Endothelial cell of umbilical vein (primary cell): ENCODE measurements at regions not wholly inside any gene's neighbourhood (a gene's known extent, or its start where the extent isn't known, plus 50 kb on each side); places are given as distances from the start of the nearest gene placed in this dataset.

Source experiments
- EZH2 ChIP-seq: IDR thresholded peaks from 2 replicates; pipeline ENCODE4 v1.6.1; 2012; ENCODE audit warnings: borderline replicate concordance, low read depth, mild to moderate bottlenecking, moderate library complexity, low read length, inconsistent platforms; ENCODE audit not compliant: severe bottlenecking
- GATA2 ChIP-seq: IDR thresholded peaks from 2 replicates; pipeline ENCODE4 v1.7.0; 2011; ENCODE audit warnings: low read depth, mild to moderate bottlenecking, moderate library complexity, mixed read lengths, low read length; ENCODE audit not compliant: insufficient read length, insufficient read depth
- POLR2A ChIP-seq: IDR thresholded peaks from 2 replicates; pipeline ENCODE4 v1.6.1; 2012; ENCODE audit warnings: low read depth, mild to moderate bottlenecking, control low read depth, low read length
- POLR2AphosphoS5 ChIP-seq: IDR thresholded peaks from 2 replicates; pipeline ENCODE4 v1.6.1; 2012; ENCODE audit warnings: low read depth, mild to moderate bottlenecking, control low read depth, low read length, moderate library complexity; ENCODE audit not compliant: insufficient read depth
- TF ChIP-seq, protein P1 (sequence below): IDR thresholded peaks from 2 replicates; pipeline ENCODE4 v1.6.1; 2011; ENCODE audit not compliant: insufficient read depth, insufficient read length
- TF ChIP-seq, protein P2 (sequence below), 2 donors: IDR thresholded peaks; 1 replicate in 1 of 2; 2 replicates in 1 of 2; pipeline ENCODE4 v1.5.1; 2011; ENCODE audit warnings: low read length in 2 of 2, mild to moderate bottlenecking in 2 of 2, moderate library complexity in 2 of 2, control low read depth in 1 of 2, inconsistent platforms in 1 of 2, low read depth in 1 of 2; ENCODE audit not compliant: insufficient read depth in 1 of 2; ENCODE audit errors: extremely low read depth in 1 of 2

DNA sequence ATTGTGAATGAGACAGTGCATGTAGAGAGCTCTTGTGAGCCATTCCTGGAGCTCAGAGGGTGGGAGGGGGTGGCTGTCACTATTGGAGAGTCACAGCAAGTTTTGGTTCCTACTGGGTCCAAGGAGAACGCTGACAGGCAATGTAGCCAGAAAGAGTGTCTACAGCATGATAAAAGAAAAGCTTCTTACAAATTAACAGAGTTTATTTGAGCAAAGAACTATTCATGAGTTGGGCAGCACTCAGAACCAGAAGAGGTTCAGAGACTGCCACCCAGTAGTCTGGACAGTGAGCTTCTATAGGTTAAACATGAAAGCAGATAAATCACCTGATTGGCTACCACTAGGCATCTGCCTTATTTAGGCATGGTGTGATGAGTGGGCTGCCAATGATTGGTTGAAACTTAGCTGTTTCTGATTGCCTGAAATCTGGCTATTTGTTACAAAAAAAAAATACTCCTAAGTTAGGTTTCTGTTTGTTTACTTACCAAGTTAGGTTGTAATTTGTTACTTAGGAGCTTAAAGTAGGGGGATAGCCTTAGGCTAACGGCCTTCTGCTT, 473.4 kb downstream of the PREX1 start:
- TF ChIP-seq, protein P1, sequence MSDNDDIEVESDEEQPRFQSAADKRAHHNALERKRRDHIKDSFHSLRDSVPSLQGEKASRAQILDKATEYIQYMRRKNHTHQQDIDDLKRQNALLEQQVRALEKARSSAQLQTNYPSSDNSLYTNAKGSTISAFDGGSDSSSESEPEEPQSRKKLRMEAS: no peak
- TF ChIP-seq, protein P2, sequence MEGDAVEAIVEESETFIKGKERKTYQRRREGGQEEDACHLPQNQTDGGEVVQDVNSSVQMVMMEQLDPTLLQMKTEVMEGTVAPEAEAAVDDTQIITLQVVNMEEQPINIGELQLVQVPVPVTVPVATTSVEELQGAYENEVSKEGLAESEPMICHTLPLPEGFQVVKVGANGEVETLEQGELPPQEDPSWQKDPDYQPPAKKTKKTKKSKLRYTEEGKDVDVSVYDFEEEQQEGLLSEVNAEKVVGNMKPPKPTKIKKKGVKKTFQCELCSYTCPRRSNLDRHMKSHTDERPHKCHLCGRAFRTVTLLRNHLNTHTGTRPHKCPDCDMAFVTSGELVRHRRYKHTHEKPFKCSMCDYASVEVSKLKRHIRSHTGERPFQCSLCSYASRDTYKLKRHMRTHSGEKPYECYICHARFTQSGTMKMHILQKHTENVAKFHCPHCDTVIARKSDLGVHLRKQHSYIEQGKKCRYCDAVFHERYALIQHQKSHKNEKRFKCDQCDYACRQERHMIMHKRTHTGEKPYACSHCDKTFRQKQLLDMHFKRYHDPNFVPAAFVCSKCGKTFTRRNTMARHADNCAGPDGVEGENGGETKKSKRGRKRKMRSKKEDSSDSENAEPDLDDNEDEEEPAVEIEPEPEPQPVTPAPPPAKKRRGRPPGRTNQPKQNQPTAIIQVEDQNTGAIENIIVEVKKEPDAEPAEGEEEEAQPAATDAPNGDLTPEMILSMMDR (IDR thresholded peaks at IDR 0.05; ENCODE audit: extremely low read depth in 1 of 2, insufficient read depth in 1 of 2, low read depth in 1 of 2, low read length in 2 of 2): no peak
- no peak for TF ChIP-seq GATA2
- no peak for TF ChIP-seq POLR2AphosphoS5
- no peak for TF ChIP-seq POLR2A
- no peak for TF ChIP-seq EZH2
